Keratinocyte (primary cell): ENCODE measurements at regions not wholly inside any gene's neighbourhood (a gene's known extent, or its start where the extent isn't known, plus 50 kb on each side); places are given as distances from the start of the nearest gene placed in this dataset.

ENCODE experiments used
- DNase-seq: peaks from one replicate; pipeline ENCODE4 v3.0.0-alpha.2; 2011; ENCODE audit warnings: low read depth, missing footprints, low spot score
- FAIRE-seq: peaks from 2 replicates; lab custom pipeline; 2011; peaks lifted over from hg19 to GRCh38; lab: Jason Lieb, UNC
- H2AFZ ChIP-seq: 2 replicates; pipeline ENCODE4 v1.6.0; 2012; ENCODE audit warnings: low read length, control low read depth, inconsistent platforms; ENCODE audit not compliant: control insufficient read depth
- H3K27ac ChIP-seq: 2 replicates; pipeline ENCODE4 v1.5.1; 2011; ENCODE audit warnings: low read length; ENCODE audit not compliant: control insufficient read depth, insufficient read depth
- H3K27me3 ChIP-seq: 3 replicates; pipeline ENCODE4 v1.6.0; 2011; ENCODE audit warnings: low read length; ENCODE audit not compliant: control insufficient read depth, insufficient read depth; ENCODE audit errors: extremely low read depth
- H3K36me3 ChIP-seq, 2 experiments: 2 replicates in 1 of 2; 3 replicates in 1 of 2; pipeline ENCODE4 v1.5.1; 2011; ENCODE audit warnings: low read length in 2 of 2, mild to moderate bottlenecking in 1 of 2; ENCODE audit not compliant: control insufficient read depth in 2 of 2, insufficient read depth in 2 of 2; ENCODE audit errors: extremely low read depth in 1 of 2
- H3K4me1 ChIP-seq: 3 replicates; pipeline ENCODE4 v1.5.1; 2011; ENCODE audit warnings: low read length; ENCODE audit not compliant: control insufficient read depth, insufficient read depth; ENCODE audit errors: extremely low read depth
- H3K4me2 ChIP-seq: 3 replicates; pipeline ENCODE4 v1.6.0; 2011; ENCODE audit warnings: low read depth, low read length; ENCODE audit not compliant: control insufficient read depth, insufficient read depth; ENCODE audit errors: extremely low read depth
- H3K4me3 ChIP-seq, 3 experiments: fragments of 200-600 bp in 1 of 3; sonication (generic) in 1 of 3; 2 replicates in 2 of 3; 3 replicates in 1 of 3; pipeline ENCODE4 v1.5.1; 2011 to 2016; ENCODE audit warnings: low read length in 3 of 3, mild to moderate bottlenecking in 3 of 3, control low read depth in 2 of 3, inconsistent platforms in 1 of 3, low read depth in 1 of 3, mixed read lengths in 1 of 3, mixed run types in 1 of 3, moderate library complexity in 1 of 3; ENCODE audit not compliant: control insufficient read depth in 2 of 3, insufficient read depth in 2 of 3; ENCODE audit errors: extremely low read depth in 1 of 3
- H3K79me2 ChIP-seq: 2 replicates; pipeline ENCODE4 v1.6.0; 2012; ENCODE audit warnings: low read length; ENCODE audit not compliant: control insufficient read depth, insufficient read depth
- H3K9ac ChIP-seq: 3 replicates; pipeline ENCODE4 v1.6.0; 2011; ENCODE audit warnings: low read length; ENCODE audit not compliant: control insufficient read depth, insufficient read depth; ENCODE audit errors: extremely low read depth
- H3K9me1 ChIP-seq: 3 replicates; pipeline ENCODE4 v1.6.0; 2011; ENCODE audit warnings: low read length; ENCODE audit not compliant: control insufficient read depth, insufficient read depth; ENCODE audit errors: extremely low read depth
- H3K9me3 ChIP-seq: 2 replicates; pipeline ENCODE4 v1.5.1; 2012; ENCODE audit warnings: low read depth, low read length; ENCODE audit not compliant: control insufficient read depth
- H4K20me1 ChIP-seq: 3 replicates; pipeline ENCODE4 v1.6.0; 2011; ENCODE audit warnings: low read length; ENCODE audit not compliant: control insufficient read depth, insufficient read depth; ENCODE audit errors: extremely low read depth
- EZH2 ChIP-seq: IDR thresholded peaks from one replicate; pipeline ENCODE4 v1.6.1; 2012; ENCODE audit warnings: inconsistent platforms, mild to moderate bottlenecking, low read length, moderate library complexity
- dilution Hi-C: fragments of 300-500 bp; cut with MboI; formaldehyde crosslinking; loops from one replicate; pipeline ENCODE4 v1.7.0; 2020; ENCODE audit warnings: low sequenced_read_pairs; ENCODE audit not compliant: extremely low pct_ligation_motif_present
- TF ChIP-seq, protein P1 (sequence below), 3 experiments: IDR thresholded peaks in 1 of 3; conservative IDR thresholded peaks in 1 of 3; optimal IDR thresholded peaks in 1 of 3; 2 replicates in 2 of 3; 3 replicates in 1 of 3; pipeline versions ENCODE3 to v1.5.1; 2011; ENCODE audit warnings: low read length in 3 of 3, mild to moderate bottlenecking in 3 of 3, moderate library complexity in 2 of 3, control low read depth in 1 of 3, inconsistent platforms in 1 of 3; ENCODE audit not compliant: insufficient read depth in 2 of 3; ENCODE audit errors: extremely low read depth in 1 of 3

DNA sequence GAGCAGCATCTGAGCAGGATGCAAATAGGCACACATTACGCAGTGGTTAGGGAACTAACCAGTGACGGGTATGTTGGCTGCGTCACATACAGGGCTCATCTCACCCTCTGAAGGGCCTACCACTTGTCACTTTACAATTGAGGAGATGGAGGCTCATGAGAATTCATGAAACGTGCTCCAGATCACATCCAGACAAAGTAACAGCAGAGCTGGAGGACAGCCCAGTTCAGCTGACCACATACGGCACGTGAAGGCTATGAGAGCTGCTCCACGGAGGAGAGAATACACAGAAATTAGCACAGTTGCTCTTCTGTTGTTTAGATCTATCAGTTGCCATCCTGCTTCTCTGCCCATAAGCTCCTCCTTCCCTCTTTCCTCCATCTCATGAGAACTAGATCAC lies 78.4 kb downstream of the FAM9B start:
- no peaks in the 10 kb centered on the region for H3K9me1 ChIP-seq
- no peak overlapping the region for H2AFZ ChIP-seq
- no peak overlapping the region for H3K4me2 ChIP-seq
- H3K4me1 ChIP-seq: no peaks in the 10 kb centered on the region
- no peak overlapping the region for H3K9ac ChIP-seq
- no peak overlapping the region for H3K4me3 ChIP-seq
- H3K36me3 ChIP-seq: no peaks in the 10 kb centered on the region
- H3K27ac ChIP-seq: no peak overlapping the region
- no peaks in the 10 kb centered on the region for H3K9me3 ChIP-seq
- H3K27me3 ChIP-seq: no peaks in the 10 kb centered on the region
- H3K79me2 ChIP-seq: no peaks in the 10 kb centered on the region
- H4K20me1 ChIP-seq: no peaks in the 10 kb centered on the region
- DNase-seq: no peak
- TF ChIP-seq, protein P1, sequence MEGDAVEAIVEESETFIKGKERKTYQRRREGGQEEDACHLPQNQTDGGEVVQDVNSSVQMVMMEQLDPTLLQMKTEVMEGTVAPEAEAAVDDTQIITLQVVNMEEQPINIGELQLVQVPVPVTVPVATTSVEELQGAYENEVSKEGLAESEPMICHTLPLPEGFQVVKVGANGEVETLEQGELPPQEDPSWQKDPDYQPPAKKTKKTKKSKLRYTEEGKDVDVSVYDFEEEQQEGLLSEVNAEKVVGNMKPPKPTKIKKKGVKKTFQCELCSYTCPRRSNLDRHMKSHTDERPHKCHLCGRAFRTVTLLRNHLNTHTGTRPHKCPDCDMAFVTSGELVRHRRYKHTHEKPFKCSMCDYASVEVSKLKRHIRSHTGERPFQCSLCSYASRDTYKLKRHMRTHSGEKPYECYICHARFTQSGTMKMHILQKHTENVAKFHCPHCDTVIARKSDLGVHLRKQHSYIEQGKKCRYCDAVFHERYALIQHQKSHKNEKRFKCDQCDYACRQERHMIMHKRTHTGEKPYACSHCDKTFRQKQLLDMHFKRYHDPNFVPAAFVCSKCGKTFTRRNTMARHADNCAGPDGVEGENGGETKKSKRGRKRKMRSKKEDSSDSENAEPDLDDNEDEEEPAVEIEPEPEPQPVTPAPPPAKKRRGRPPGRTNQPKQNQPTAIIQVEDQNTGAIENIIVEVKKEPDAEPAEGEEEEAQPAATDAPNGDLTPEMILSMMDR (optimal IDR thresholded peaks at IDR 0.05 in 1 of 3, IDR thresholded peaks at IDR 0.05 in 1 of 3, conservative IDR thresholded peaks at IDR 0.05 in 1 of 3; ENCODE audit: extremely low read depth in 1 of 3, insufficient read depth in 2 of 3, low read length in 3 of 3): no peak
- TF ChIP-seq EZH2: no peak
- dilution Hi-C loops: no loop called here
- FAIRE-seq: no peak

DNA sequence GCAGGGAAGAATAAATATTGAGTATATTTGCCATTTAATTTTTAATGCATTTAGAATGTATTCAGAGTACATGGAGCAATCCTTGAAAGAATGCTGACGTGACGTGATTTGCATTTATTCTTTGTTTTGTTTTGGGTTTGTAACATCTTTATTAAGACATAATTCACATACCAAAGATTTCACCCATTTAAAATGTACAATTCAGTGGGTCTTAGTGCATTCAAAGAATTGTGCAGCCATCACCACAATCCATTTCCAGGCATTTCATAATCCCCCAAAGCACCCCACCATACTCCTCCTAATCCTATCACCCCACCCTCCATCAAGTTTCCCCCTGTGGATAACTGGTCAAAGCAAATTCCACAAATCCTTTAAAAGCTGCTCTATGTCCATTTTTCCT lies 87.4 kb downstream of the FAM9B start:
- no peak overlapping the region for H3K27ac ChIP-seq
- no peaks in the 10 kb centered on the region for H3K4me1 ChIP-seq
- DNase-seq (no peak), FAIRE-seq (no peak)
- H3K36me3 ChIP-seq: no peaks in the 10 kb centered on the region
- H3K4me2 ChIP-seq: no peak overlapping the region
- dilution Hi-C loops: no loop called here
- H3K9ac ChIP-seq: no peak overlapping the region
- H3K9me1 ChIP-seq: no peaks in the 10 kb centered on the region
- H3K4me3 ChIP-seq: no peak overlapping the region
- no peaks in the 10 kb centered on the region for H3K27me3 ChIP-seq
- H3K79me2 ChIP-seq: no peaks in the 10 kb centered on the region
- H3K9me3 ChIP-seq: no peaks in the 10 kb centered on the region
- H2AFZ ChIP-seq: no peak overlapping the region
- no peak for TF ChIP-seq EZH2
- TF ChIP-seq, protein P1 (optimal IDR thresholded peaks at IDR 0.05 in 1 of 3, IDR thresholded peaks at IDR 0.05 in 1 of 3, conservative IDR thresholded peaks at IDR 0.05 in 1 of 3; ENCODE audit: extremely low read depth in 1 of 3, insufficient read depth in 2 of 3, low read length in 3 of 3): no peak
- no peaks in the 10 kb centered on the region for H4K20me1 ChIP-seq
